NCI-H2171 treated with DMSO at 0.1 percent for 48 hours (cell line): ENCODE measurements at regions not wholly inside any gene's neighbourhood (a gene's known extent, or its start where the extent isn't known, plus 50 kb on each side); places are given as distances from the start of the nearest gene placed in this dataset.

Experiments
- DNase-seq: peaks from one replicate; lab custom pipeline; 2025; lab: John Stamatoyannopoulos, UW

GRCh38 chr19:28414748-28415147 is 798.2 kb downstream of the UQCRFS1 start:
- no peak for DNase-seq

- no peak for DNase-seq
Observed at GRCh38 chr19:28409859-28410258, 803.1 kb downstream of the UQCRFS1 start.

GRCh38 chr19:28406966-28407365 is 806.0 kb downstream of the UQCRFS1 start:
- no peak for DNase-seq

GRCh38 chr19:28405346-28405742 is 807.6 kb downstream of the UQCRFS1 start:
- DNase-seq = no peak

- no peak for DNase-seq
Observed at GRCh38 chr19:28404472-28404871, 808.5 kb downstream of the UQCRFS1 start.

GRCh38 chr19:28403690-28404089 is 809.3 kb downstream of the UQCRFS1 start:
- no peak for DNase-seq

GRCh38 chr19:28402701-28403290 is 810.2 kb downstream of the UQCRFS1 start:
- DNase-seq = no peak

GRCh38 chr19:28401739-28402424 is 811.1 kb downstream of the UQCRFS1 start:
- DNase-seq = no peak

- DNase-seq = no peak
Observed at GRCh38 chr19:28400953-28401671, 811.8 kb downstream of the UQCRFS1 start.

GRCh38 chr19:28399187-28399586 is 813.8 kb downstream of the UQCRFS1 start:
- no peak for DNase-seq

GRCh38 chr19:28397800-28398199 is 815.2 kb downstream of the UQCRFS1 start:
- no peak for DNase-seq

GRCh38 chr19:28397306-28397705 is 815.6 kb downstream of the UQCRFS1 start:
- DNase-seq = no peak

- DNase-seq = no peak
Observed at GRCh38 chr19:28396287-28396831, 816.6 kb downstream of the UQCRFS1 start.

- DNase-seq = no peak
Observed at GRCh38 chr19:28394725-28395124, 818.2 kb downstream of the UQCRFS1 start.

- no peak for DNase-seq
Observed at GRCh38 chr19:28393574-28394336, 819.2 kb downstream of the UQCRFS1 start.

- DNase-seq = no peak
Observed at GRCh38 chr19:28388988-28389387, 824.0 kb downstream of the UQCRFS1 start.

GRCh38 chr19:28387507-28387906 is 825.4 kb downstream of the UQCRFS1 start:
- DNase-seq = no peak

GRCh38 chr19:28386470-28386869 is 826.5 kb downstream of the UQCRFS1 start:
- DNase-seq = no peak

GRCh38 chr19:28386066-28386465 is 826.9 kb downstream of the UQCRFS1 start:
- no peak for DNase-seq

GRCh38 chr19:28377077-28377476 is 835.9 kb downstream of the UQCRFS1 start:
- no peak for DNase-seq

- DNase-seq = no peak
Observed at GRCh38 chr19:28374971-28375370, 838.0 kb downstream of the UQCRFS1 start.

- no peak for DNase-seq
Observed at GRCh38 chr19:28372576-28373247, 840.2 kb downstream of the UQCRFS1 start.
